ENCODE measurements at regions not wholly inside any gene's neighbourhood (a gene's known extent, or its start where the extent isn't known, plus 50 kb on each side); places are given as distances from the start of the nearest gene placed in this dataset.

DNA sequence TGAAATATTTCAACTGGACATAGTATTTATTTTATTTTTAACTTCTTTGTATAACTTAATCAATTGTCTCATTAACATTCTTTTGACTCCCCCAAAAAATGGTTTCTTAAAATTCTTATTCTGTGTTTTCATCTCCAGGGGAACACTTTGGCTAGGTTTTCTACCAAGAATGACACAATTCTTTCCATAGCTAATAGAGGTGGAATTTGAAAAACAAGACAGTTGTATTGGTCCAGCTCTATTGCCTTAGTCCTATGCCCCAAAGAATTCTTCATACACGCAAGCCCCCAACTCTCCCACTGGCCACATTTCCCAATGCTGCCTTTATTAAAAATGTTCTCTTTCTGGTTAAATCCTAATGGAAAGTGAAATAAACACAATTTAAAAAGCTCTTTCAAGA lies 104.7 kb upstream of the PKDCC start:
- H3F3A ChIP-seq (ENCODE audit: insufficient read depth, low read depth): peaks cover 8% of the 10 kb centered on the region
- no peak for DNase-seq
- no peak overlapping the region for H2AFZ ChIP-seq
- POLR2A ChIA-PET (ENCODE audit: unreplicated experiment): no interaction called here
- H3K36me3 ChIP-seq (ENCODE audit: low read depth): no peaks in the 10 kb centered on the region
- no peaks in the 10 kb centered on the region for H3K79me2 ChIP-seq (ENCODE audit: low read depth)
- H3K4me3 ChIP-seq: no peak overlapping the region
- no peaks in the 10 kb centered on the region for H3K27me3 ChIP-seq (ENCODE audit: insufficient read depth, low read depth)
- no peaks in the 10 kb centered on the region for H4K20me1 ChIP-seq (ENCODE audit: insufficient read depth)
- peaks cover 14% of the 10 kb centered on the region for H3K4me1 ChIP-seq (replicated peaks; ENCODE audit: insufficient read depth)
- no peak overlapping the region for H3K4me2 ChIP-seq
- H3K9me2 ChIP-seq (ENCODE audit: insufficient read depth): no peaks in the 10 kb centered on the region
- BruUV-seq (replicated peaks): no TSS peak
- CTCF ChIA-PET: no interaction called here
- intact Hi-C loops (cut with micrococcal nuclease; ENCODE audit: unreplicated experiment): no loop called here
- no peak overlapping the region for H3K27ac ChIP-seq
- TF ChIP-seq, protein P1, sequence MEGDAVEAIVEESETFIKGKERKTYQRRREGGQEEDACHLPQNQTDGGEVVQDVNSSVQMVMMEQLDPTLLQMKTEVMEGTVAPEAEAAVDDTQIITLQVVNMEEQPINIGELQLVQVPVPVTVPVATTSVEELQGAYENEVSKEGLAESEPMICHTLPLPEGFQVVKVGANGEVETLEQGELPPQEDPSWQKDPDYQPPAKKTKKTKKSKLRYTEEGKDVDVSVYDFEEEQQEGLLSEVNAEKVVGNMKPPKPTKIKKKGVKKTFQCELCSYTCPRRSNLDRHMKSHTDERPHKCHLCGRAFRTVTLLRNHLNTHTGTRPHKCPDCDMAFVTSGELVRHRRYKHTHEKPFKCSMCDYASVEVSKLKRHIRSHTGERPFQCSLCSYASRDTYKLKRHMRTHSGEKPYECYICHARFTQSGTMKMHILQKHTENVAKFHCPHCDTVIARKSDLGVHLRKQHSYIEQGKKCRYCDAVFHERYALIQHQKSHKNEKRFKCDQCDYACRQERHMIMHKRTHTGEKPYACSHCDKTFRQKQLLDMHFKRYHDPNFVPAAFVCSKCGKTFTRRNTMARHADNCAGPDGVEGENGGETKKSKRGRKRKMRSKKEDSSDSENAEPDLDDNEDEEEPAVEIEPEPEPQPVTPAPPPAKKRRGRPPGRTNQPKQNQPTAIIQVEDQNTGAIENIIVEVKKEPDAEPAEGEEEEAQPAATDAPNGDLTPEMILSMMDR (conservative IDR thresholded peaks at IDR 0.05): no peak
- no peak for TF ChIP-seq EZH2 (IDR thresholded peaks at IDR 0.05; ENCODE audit: low read depth)
- H3K9me3 ChIP-seq (ENCODE audit: insufficient read depth, low read depth): no peaks in the 10 kb centered on the region

DNA sequence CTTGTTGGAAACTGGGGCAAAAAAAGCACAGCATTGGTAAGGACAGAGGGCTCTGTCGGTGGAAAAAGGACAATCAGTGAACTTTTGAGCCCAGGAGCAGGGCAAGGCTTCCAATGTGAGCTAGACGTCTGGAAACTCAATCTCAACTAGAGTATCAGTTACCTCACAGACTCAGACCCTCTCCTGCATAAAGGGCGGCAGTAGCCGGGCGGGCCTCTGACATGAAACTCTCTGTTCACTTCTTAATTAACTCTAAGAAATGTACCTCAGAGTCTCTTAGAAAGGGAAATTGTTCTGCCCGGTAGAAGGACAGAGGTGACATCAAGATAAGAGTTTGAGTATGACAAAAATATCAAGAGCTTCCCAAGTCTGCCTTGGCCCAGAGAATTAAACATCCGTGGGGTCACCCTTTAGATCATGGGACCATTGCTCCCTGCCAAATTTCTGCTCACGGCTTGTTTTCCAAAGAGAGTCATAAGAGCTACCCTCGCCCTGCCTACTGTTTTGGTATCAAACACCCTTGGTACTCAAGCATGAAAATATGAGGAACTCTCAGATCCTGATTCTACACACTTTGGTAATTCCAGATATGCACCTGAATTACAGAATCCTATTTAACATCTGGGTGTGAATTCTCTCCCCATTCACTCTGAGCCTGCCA lies 103.5 kb upstream of the PKDCC start:
- no peak overlapping the region for H3K4me3 ChIP-seq

DNA sequence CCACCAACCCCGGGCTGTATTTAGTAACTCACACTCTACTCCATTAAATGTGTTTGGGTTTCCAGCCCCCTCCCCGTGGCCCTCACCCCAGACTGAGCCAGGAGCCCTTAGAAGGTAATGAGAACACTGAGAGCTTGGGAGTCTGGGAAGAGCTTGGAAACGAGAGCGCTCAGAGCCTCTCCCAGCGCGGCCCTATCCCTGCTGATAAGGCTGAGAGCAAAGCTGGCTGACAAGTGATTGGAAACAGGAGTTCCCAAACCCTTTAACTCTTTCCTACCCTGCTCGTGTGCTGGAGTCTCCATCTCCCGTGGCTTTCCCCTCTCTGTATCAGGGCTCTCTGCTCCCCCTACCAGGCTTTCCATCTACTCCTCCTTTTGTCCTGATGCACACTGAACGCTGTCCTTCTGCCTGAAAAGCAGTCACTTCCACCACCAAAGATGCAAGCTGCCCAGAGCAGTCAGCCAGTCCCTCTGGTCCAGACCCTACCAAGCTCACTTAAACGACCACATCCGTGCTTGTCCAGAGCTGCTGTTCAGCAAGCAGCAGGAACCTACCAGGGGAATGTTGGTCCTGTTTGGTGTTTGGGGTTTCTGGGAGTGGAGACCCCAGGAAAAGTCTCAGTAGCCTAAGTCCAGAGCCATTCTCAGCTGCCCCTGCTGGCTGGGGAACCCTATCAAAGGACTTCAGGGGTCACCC lies 100.0 kb upstream of the PKDCC start:
- no TSS peak for BruUV-seq (replicated peaks)
- Histone ChIP-seq H3K4me3 (no peak overlapping the region), H2AFZ (no peak overlapping the region), H4K20me1 (ENCODE audit: insufficient read depth) (no peaks in the 10 kb centered on the region), H3K27ac (no peak overlapping the region), H3K4me1 (replicated peaks; ENCODE audit: insufficient read depth) (peaks cover 4% of the 10 kb centered on the region), H3K36me3 (ENCODE audit: low read depth) (no peaks in the 10 kb centered on the region), H3K9me3 (ENCODE audit: insufficient read depth, low read depth) (no peaks in the 10 kb centered on the region), H3F3A (ENCODE audit: insufficient read depth, low read depth) (no peaks in the 10 kb centered on the region), H3K79me2 (ENCODE audit: low read depth) (no peaks in the 10 kb centered on the region), H3K9me2 (ENCODE audit: insufficient read depth) (no peaks in the 10 kb centered on the region), H3K4me2 (no peak overlapping the region), H3K27me3 (ENCODE audit: insufficient read depth, low read depth) (no peaks in the 10 kb centered on the region)
- TF ChIP-seq EZH2 (IDR thresholded peaks at IDR 0.05; ENCODE audit: low read depth): no peak
- TF ChIP-seq, protein P1 (conservative IDR thresholded peaks at IDR 0.05): no peak
- CTCF ChIA-PET: interaction anchor here (0.7 kb wide), 1 partner anchor 70 kb away, joined by 6 read pairs; no protein-coding TSS in a partner anchor
- POLR2A ChIA-PET (ENCODE audit: unreplicated experiment): interaction anchor here (0.5 kb wide), 1 partner anchor 50 kb away, joined by 4 read pairs; no protein-coding TSS in a partner anchor
- DNase-seq: no peak
- intact Hi-C loops (cut with micrococcal nuclease; ENCODE audit: unreplicated experiment): no loop called here

More for the DNA sequence above, 103.5 kb upstream of the PKDCC start:
- no peaks in the 10 kb centered on the region for H3K9me2 ChIP-seq (ENCODE audit: insufficient read depth)
- CTCF ChIA-PET: no interaction called here
- POLR2A ChIA-PET (ENCODE audit: unreplicated experiment): no interaction called here
- DNase-seq: no peak
- no peaks in the 10 kb centered on the region for H3K9me3 ChIP-seq (ENCODE audit: insufficient read depth, low read depth)
- H3K4me2 ChIP-seq: no peak overlapping the region
- H3F3A ChIP-seq (ENCODE audit: insufficient read depth, low read depth): no peaks in the 10 kb centered on the region
- no peaks in the 10 kb centered on the region for H4K20me1 ChIP-seq (ENCODE audit: insufficient read depth)
- no peaks in the 10 kb centered on the region for H3K27me3 ChIP-seq (ENCODE audit: insufficient read depth, low read depth)
- H3K79me2 ChIP-seq (ENCODE audit: low read depth): no peaks in the 10 kb centered on the region
- no peak overlapping the region for H3K27ac ChIP-seq
- H3K4me1 ChIP-seq (replicated peaks; ENCODE audit: insufficient read depth): peaks cover 3% of the 10 kb centered on the region; the same call in 1 of the 2 replicates
- no peak overlapping the region for H2AFZ ChIP-seq
- no peak for TF ChIP-seq EZH2 (IDR thresholded peaks at IDR 0.05; ENCODE audit: low read depth)
- TF ChIP-seq, protein P1 (conservative IDR thresholded peaks at IDR 0.05): no peak
- intact Hi-C loops (cut with micrococcal nuclease; ENCODE audit: unreplicated experiment): no loop called here
- no TSS peak for BruUV-seq (replicated peaks)
- H3K36me3 ChIP-seq (ENCODE audit: low read depth): no peaks in the 10 kb centered on the region

Measured in PC-9 (cell line).